B cell (primary cell): ENCODE measurements at regions not wholly inside any gene's neighbourhood (a gene's known extent, or its start where the extent isn't known, plus 50 kb on each side); places are given as distances from the start of the nearest gene placed in this dataset.

Source experiments
- ATAC-seq: fragments of 200-7000 bp; cut with Tn5 transposase; one replicate; pipeline ENCODE4 v1.10.0; 2021; ENCODE audit warnings: low read depth, mild to moderate bottlenecking, moderate number of reproducible peaks, moderate library complexity
- CTCF ChIA-PET: fragments of 350-600 bp; sonication (Branson Sonifier 250); formaldehyde crosslinking; loops from one replicate; lab custom pipeline; 2021; ENCODE audit warnings: antibody characterized with exemption, inconsistent platforms; lab: Charles Lee
- POLR2A ChIA-PET: fragments of 350-600 bp; sonication (Branson Sonifier 250); formaldehyde crosslinking; loops from one replicate; lab custom pipeline; 2021; ENCODE audit warnings: antibody characterized with exemption; lab: Charles Lee
- DNase-seq: peaks from one replicate; pipeline ENCODE4 v3.0.0; 2013
- H2AFZ ChIP-seq: 2 replicates; pipeline ENCODE4 v1.6.1; 2012; ENCODE audit warnings: mild to moderate bottlenecking, low read depth, low read length; ENCODE audit not compliant: insufficient read depth, poor library complexity, severe bottlenecking
- H3K27ac ChIP-seq, 2 donors: 1 replicate in 1 of 2; 2 replicates in 1 of 2; pipeline ENCODE4 v1.5.1; 2012 to 2013; ENCODE audit warnings: low read length in 2 of 2, mild to moderate bottlenecking in 2 of 2, moderate library complexity in 1 of 2
- H3K27me3 ChIP-seq, 4 experiments: fragments of 200-600 bp in 1 of 4; sonication (generic) in 1 of 4; replicated peaks in 1 of 4; 1 replicate in 2 of 4; 2 replicates in 2 of 4; pipeline versions ENCODE4 v1.6.1 to v1.7.0; 2013 to 2016; ENCODE audit warnings: low read length in 3 of 4, mild to moderate bottlenecking in 2 of 4, mixed read lengths in 1 of 4, moderate library complexity in 1 of 4; ENCODE audit not compliant: insufficient read depth in 4 of 4, control insufficient read depth in 3 of 4; ENCODE audit errors: control extremely low read depth in 1 of 4
- H3K36me3 ChIP-seq, 2 experiments: replicated peaks in 1 of 2; 1 replicate in 1 of 2; 2 replicates in 1 of 2; pipeline versions ENCODE4 v1.6.1 to v1.7.1; 2013; ENCODE audit warnings: low read length in 1 of 2; ENCODE audit not compliant: insufficient read depth in 2 of 2, control insufficient read depth in 1 of 2; ENCODE audit errors: control extremely low read depth in 1 of 2, extremely low read depth in 1 of 2
- H3K4me1 ChIP-seq, 2 donors: fragments of 200-600 bp in 1 of 2; sonication (generic) in 1 of 2; 1 replicate in 1 of 2; 2 replicates in 1 of 2; pipeline versions ENCODE4 v1.5.1 to v1.6.1; 2013 to 2017; ENCODE audit warnings: low read length in 2 of 2; ENCODE audit not compliant: control insufficient read depth in 2 of 2, insufficient read depth in 2 of 2
- H3K4me2 ChIP-seq: replicated peaks from 2 replicates; pipeline ENCODE3; 2012; ENCODE audit warnings: mild to moderate bottlenecking, low read depth, low read length; ENCODE audit not compliant: poor library complexity, severe bottlenecking
- H3K4me3 ChIP-seq, 5 experiments: fragments of 200-600 bp in 1 of 5; sonication (generic) in 1 of 5; 1 replicate in 3 of 5; 2 replicates in 2 of 5; pipeline versions ENCODE4 v1.5.1 to v1.7.0; 2011 to 2016; ENCODE audit warnings: low read length in 4 of 5, mild to moderate bottlenecking in 4 of 5, low read depth in 2 of 5, control low read depth in 1 of 5, moderate library complexity in 1 of 5; ENCODE audit not compliant: insufficient read depth in 1 of 5; ENCODE audit errors: control extremely low read depth in 1 of 5, extremely low read depth in 1 of 5
- H3K79me2 ChIP-seq: fragments of 200-600 bp; sonication (generic); one replicate; pipeline ENCODE4 v1.6.0; 2016; ENCODE audit warnings: low read length; ENCODE audit not compliant: control insufficient read depth, insufficient read depth
- H3K9ac ChIP-seq: fragments of 200-600 bp; sonication (generic); 2 replicates; pipeline ENCODE4 v1.6.1; 2017; ENCODE audit warnings: mild to moderate bottlenecking, low read length, moderate library complexity
- H3K9me3 ChIP-seq, 3 donors: one replicate each; pipeline versions ENCODE4 v1.6.1 to v1.7.1; 2013; ENCODE audit warnings: low read length in 2 of 3; ENCODE audit not compliant: control insufficient read depth in 2 of 3, insufficient read depth in 1 of 3; ENCODE audit errors: control extremely low read depth in 1 of 3
- H4K20me1 ChIP-seq: 2 replicates; pipeline ENCODE4 v1.6.0; 2012; ENCODE audit warnings: mild to moderate bottlenecking, low read length; ENCODE audit not compliant: insufficient read depth, control insufficient read depth, poor library complexity, severe bottlenecking
- H3K27ac Mint-ChIP-seq: one replicate; pipeline ENCODE4 v1.8.0; 2021; ENCODE audit warnings: mixed read lengths
- H3K27me3 Mint-ChIP-seq: one replicate; pipeline ENCODE4 v1.8.0; 2021; ENCODE audit warnings: mixed read lengths
- H3K4me1 Mint-ChIP-seq: one replicate; pipeline ENCODE4 v1.8.0; 2021; ENCODE audit warnings: mixed read lengths
- H3K4me3 Mint-ChIP-seq: one replicate; pipeline ENCODE4 v1.8.0; 2021; ENCODE audit warnings: mixed read lengths
- H3K9me3 Mint-ChIP-seq: one replicate; pipeline ENCODE4 v1.8.0; 2022; ENCODE audit warnings: mixed read lengths; ENCODE audit not compliant: insufficient read depth
- CTCF ChIP-seq: fragments of 200-600 bp; IDR thresholded peaks from one replicate; pipeline ENCODE4 v1.8.0; 2022; ENCODE audit warnings: antibody characterized with exemption, mild to moderate bottlenecking
- EZH2 ChIP-seq: IDR thresholded peaks from 2 replicates; pipeline ENCODE4 v1.6.1; 2012; ENCODE audit warnings: borderline replicate concordance, low read depth, mild to moderate bottlenecking, moderate library complexity, low read length; ENCODE audit not compliant: insufficient read depth, poor library complexity, severe bottlenecking
- WGBS: methylation state at CpG from one replicate; pipeline ENCODE4 v1.1.5; 2013; ENCODE audit warnings: missing lambda C conversion rate; ENCODE audit not compliant: insufficient coverage; 5-methylcytosine and 5-hydroxymethylcytosine counted together
- intact Hi-C: fragments of 100-400 bp; cut with micrococcal nuclease; formaldehyde crosslinking; loops from one replicate; pipeline ENCODE4 v1.10.0; 2022

- POLR2A ChIA-PET = no interaction called here
Measured at GRCh38 chr18:71405169-71405809, 1116.4 kb downstream of the SOCS6 start.

GRCh38 chr18:71403501-71403900 lies 1114.7 kb downstream of the SOCS6 start:
- Histone ChIP-seq H3K79me2 (no peaks in the 10 kb centered on the region), H3K9ac (no peak overlapping the region), H3K36me3 (no peaks in the 10 kb centered on the region), H2AFZ (no peak overlapping the region), H3K9me3 (no peaks in the 10 kb centered on the region), H3K4me1 (no peaks in the 10 kb centered on the region), H3K27ac (no peak overlapping the region), H4K20me1 (no peaks in the 10 kb centered on the region), H3K27me3 (no peaks in the 10 kb centered on the region), H3K4me2 (no peak overlapping the region), H3K4me3 (no peak overlapping the region)
- ATAC-seq = no peak
- Mint-ChIP-seq H3K4me1 (no peaks in the 10 kb centered on the region), H3K4me3 (no peak overlapping the region), H3K27ac (no peak overlapping the region), H3K9me3 (no peaks in the 10 kb centered on the region), H3K27me3 (no peaks in the 10 kb centered on the region)
- CTCF ChIA-PET = no interaction called here
- DNase-seq = no peak
- intact Hi-C loops = no loop called here
- POLR2A ChIA-PET = no interaction called here
- TF ChIP-seq CTCF = no peak
- no peak for TF ChIP-seq EZH2
- 71% methylated on average over 1 of the region's 2 CpGs for WGBS

More at GRCh38 chr18:71405169-71405809, 1116.4 kb downstream of the SOCS6 start:
- ATAC-seq = no peak
- Mint-ChIP-seq H3K4me3 (no peak overlapping the region), H3K4me1 (no peaks in the 10 kb centered on the region), H3K27ac (no peak overlapping the region), H3K9me3 (no peaks in the 10 kb centered on the region), H3K27me3 (no peaks in the 10 kb centered on the region)
- Histone ChIP-seq H3K27me3 (no peaks in the 10 kb centered on the region), H3K4me2 (no peak overlapping the region), H3K4me3 (no peak overlapping the region), H3K4me1 (no peaks in the 10 kb centered on the region), H4K20me1 (no peaks in the 10 kb centered on the region), H3K9ac (no peak overlapping the region), H3K9me3 (no peaks in the 10 kb centered on the region), H2AFZ (no peak overlapping the region), H3K27ac (no peak overlapping the region), H3K36me3 (no peaks in the 10 kb centered on the region), H3K79me2 (no peaks in the 10 kb centered on the region)
- 100% methylated on average over 4 of the region's 8 CpGs for WGBS
- no peak for DNase-seq
- TF ChIP-seq EZH2 (no peak), CTCF (no peak)
- intact Hi-C loops = no loop called here
- CTCF ChIA-PET = no interaction called here
